Activated naive CD8-positive, alpha-beta T cell treated with anti-CD3 and anti-CD28 coated beads for 36 hours (primary cell): ENCODE measurements at regions not wholly inside any gene's neighbourhood (a gene's known extent, or its start where the extent isn't known, plus 50 kb on each side); places are given as distances from the start of the nearest gene placed in this dataset.

ENCODE experiments used
- DNase-seq: peaks from one replicate; pipeline ENCODE4 v3.0.0; 2021
- H3K27ac Mint-ChIP-seq: one replicate; pipeline ENCODE4 v1.8.0; 2022; ENCODE audit warnings: mild to moderate bottlenecking, moderate library complexity, mixed read lengths
- H3K27me3 Mint-ChIP-seq: one replicate; pipeline ENCODE4 v1.8.0; 2022; ENCODE audit warnings: mild to moderate bottlenecking, mixed read lengths
- H3K36me3 Mint-ChIP-seq: one replicate; pipeline ENCODE4 v1.8.0; 2021; ENCODE audit warnings: mild to moderate bottlenecking, mixed read lengths
- H3K4me1 Mint-ChIP-seq: one replicate; pipeline ENCODE4 v1.8.0; 2021; ENCODE audit warnings: mixed read lengths
- H3K4me3 Mint-ChIP-seq: one replicate; pipeline ENCODE4 v1.8.0; 2022; ENCODE audit warnings: mild to moderate bottlenecking, moderate library complexity, mixed read lengths
- H3K9me3 Mint-ChIP-seq: one replicate; pipeline ENCODE4 v1.8.0; 2022; ENCODE audit warnings: mixed read lengths

DNA sequence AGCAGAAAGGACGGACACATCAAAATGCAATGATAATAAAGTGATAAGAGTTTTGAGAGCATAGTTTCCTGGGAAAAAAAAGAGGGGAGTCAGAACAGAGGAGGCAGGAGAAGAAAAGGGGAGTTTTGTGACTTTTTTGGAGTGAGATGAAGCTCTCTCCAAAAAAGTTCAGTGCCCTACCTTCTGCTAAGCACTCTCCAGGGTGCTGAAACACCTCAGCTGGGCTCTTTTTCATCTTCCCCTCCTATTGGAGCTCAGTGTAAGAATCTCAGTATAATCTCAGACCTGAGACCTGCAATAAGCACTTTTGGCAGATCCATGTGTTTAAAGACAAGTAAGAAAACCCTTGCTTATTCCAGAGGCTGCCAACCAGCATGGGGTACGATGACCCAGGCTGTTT, 58.9 kb upstream of the SRRM4 start:
- H3K4me3 Mint-ChIP-seq: no peak overlapping the region
- no peaks in the 10 kb centered on the region for H3K36me3 Mint-ChIP-seq
- H3K9me3 Mint-ChIP-seq: no peaks in the 10 kb centered on the region
- no peak overlapping the region for H3K27ac Mint-ChIP-seq
- DNase-seq: no peak
- no peaks in the 10 kb centered on the region for H3K27me3 Mint-ChIP-seq
- H3K4me1 Mint-ChIP-seq: no peaks in the 10 kb centered on the region

DNA sequence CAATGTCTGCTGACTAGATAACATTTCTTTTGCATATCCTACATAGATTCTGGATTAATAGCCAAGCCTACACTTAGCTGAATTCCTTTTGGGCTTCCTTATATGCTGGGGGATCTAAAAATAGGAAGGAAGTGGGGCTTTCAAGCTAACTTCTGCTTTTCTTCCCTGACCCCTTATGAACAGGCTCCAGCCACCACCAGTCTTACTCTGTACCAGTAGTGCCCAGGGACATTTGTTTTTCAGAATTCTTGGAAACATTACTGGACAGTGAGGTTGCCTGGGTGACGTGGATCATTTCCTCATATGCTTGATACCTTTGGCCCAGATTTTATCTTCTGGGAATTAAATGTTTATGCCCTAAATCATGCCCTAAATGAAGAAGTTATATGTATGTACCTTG, 55.9 kb upstream of the SRRM4 start:
- no peaks in the 10 kb centered on the region for H3K27me3 Mint-ChIP-seq
- H3K27ac Mint-ChIP-seq: no peak overlapping the region
- no peak overlapping the region for H3K4me3 Mint-ChIP-seq
- no peak for DNase-seq
- H3K36me3 Mint-ChIP-seq: no peaks in the 10 kb centered on the region
- no peaks in the 10 kb centered on the region for H3K4me1 Mint-ChIP-seq
- H3K9me3 Mint-ChIP-seq: peaks cover 3% of the 10 kb centered on the region

DNA sequence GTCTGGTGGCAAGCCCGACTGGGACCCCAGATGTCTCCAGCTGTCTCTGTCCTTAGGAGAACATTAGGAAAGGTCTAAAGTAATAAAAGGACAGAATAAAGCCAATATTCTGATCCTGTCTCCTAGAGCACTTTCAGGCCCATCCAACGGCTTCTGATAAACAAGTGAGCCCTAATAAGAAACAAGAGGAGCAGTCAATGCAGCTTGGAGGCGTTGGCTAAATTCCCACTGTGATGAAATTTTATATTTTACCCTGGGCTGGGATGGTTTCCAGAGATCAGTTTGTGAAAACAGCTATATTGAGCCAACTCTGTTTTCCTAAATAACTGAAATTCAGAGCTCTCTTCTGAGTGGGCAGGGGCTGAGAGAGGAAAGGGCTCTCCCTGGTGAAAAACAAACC, 55.5 kb upstream of the SRRM4 start:
- Mint-ChIP-seq H3K27me3 (no peaks in the 10 kb centered on the region), H3K36me3 (no peaks in the 10 kb centered on the region), H3K9me3 (peaks cover 3% of the 10 kb centered on the region), H3K4me1 (no peaks in the 10 kb centered on the region), H3K4me3 (no peak overlapping the region), H3K27ac (no peak overlapping the region)
- no peak for DNase-seq
